ENCODE measurements at regions not wholly inside any gene's neighbourhood (a gene's known extent, or its start where the extent isn't known, plus 50 kb on each side); places are given as distances from the start of the nearest gene placed in this dataset.

DNA sequence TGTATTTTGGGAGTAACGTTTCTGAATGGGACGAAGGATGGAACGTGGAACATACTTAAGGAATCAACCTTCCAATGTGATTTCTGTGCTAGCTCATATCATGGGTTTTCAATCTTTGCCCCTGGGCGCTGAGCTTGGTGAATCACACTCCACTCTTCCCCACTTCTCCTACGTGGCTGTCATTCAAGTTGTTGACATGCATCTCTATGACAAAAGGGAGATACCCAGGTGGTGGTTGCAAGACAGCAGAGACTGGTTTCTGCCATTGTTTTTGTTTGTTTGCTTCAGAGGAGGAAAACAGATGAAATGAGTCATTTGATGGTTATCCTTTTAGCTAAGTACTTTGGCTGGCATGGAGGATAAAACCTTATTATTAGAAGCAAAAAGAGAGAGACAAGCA lies 573.9 kb downstream of the GATA3 start:
- TF ChIP-seq EZH2phosphoT487 (IDR thresholded peaks at IDR 0.05; ENCODE audit: borderline replicate concordance) = no peak
- no peak for TF ChIP-seq RAD21 (IDR thresholded peaks at IDR 0.05; ENCODE audit: low read depth)
- TF ChIP-seq, protein P1, sequence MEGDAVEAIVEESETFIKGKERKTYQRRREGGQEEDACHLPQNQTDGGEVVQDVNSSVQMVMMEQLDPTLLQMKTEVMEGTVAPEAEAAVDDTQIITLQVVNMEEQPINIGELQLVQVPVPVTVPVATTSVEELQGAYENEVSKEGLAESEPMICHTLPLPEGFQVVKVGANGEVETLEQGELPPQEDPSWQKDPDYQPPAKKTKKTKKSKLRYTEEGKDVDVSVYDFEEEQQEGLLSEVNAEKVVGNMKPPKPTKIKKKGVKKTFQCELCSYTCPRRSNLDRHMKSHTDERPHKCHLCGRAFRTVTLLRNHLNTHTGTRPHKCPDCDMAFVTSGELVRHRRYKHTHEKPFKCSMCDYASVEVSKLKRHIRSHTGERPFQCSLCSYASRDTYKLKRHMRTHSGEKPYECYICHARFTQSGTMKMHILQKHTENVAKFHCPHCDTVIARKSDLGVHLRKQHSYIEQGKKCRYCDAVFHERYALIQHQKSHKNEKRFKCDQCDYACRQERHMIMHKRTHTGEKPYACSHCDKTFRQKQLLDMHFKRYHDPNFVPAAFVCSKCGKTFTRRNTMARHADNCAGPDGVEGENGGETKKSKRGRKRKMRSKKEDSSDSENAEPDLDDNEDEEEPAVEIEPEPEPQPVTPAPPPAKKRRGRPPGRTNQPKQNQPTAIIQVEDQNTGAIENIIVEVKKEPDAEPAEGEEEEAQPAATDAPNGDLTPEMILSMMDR (IDR thresholded peaks at IDR 0.05 in 2 of 3, conservative IDR thresholded peaks at IDR 0.05 in 1 of 3; ENCODE audit: borderline replicate concordance in 1 of 3, insufficient read depth in 1 of 3, low read depth in 2 of 3, low read length in 2 of 3) = no peak
- TF ChIP-seq EGR1 (IDR thresholded peaks at IDR 0.05; ENCODE audit: low read depth) = no peak
- no peak for TF ChIP-seq TCF7L2 (IDR thresholded peaks at IDR 0.05; ENCODE audit: borderline replicate concordance, extremely low read depth, insufficient read depth, insufficient read length)
- no peak for TF ChIP-seq CEBPB (IDR thresholded peaks at IDR 0.05; ENCODE audit: low read depth)
- TF ChIP-seq EZH2 (IDR thresholded peaks at IDR 0.05) = no peak
- TF ChIP-seq POLR2A (IDR thresholded peaks at IDR 0.05; ENCODE audit: borderline replicate concordance, extremely low read depth, insufficient read depth, insufficient read length) = no peak

All from HCT116 (cell line).